ENCODE measurements at regions not wholly inside any gene's neighbourhood (a gene's known extent, or its start where the extent isn't known, plus 50 kb on each side); places are given as distances from the start of the nearest gene placed in this dataset.

- no peaks in the 10 kb centered on the region for H3K27me3 ChIP-seq (ENCODE audit: control insufficient read depth, insufficient read depth, low read length)
- no CpG with 5 or more reads among the region's 5 CpGs for WGBS (ENCODE audit: insufficient coverage, insufficient read length)
- H3K27ac ChIP-seq (ENCODE audit: low read length): no peak overlapping the region
- H3K36me3 ChIP-seq (ENCODE audit: control insufficient read depth, insufficient read depth, low read length): no peaks in the 10 kb centered on the region
- no peaks in the 10 kb centered on the region for H3K9me3 ChIP-seq (ENCODE audit: control insufficient read depth, insufficient read depth, low read length)
- H3K4me1 ChIP-seq (ENCODE audit: control insufficient read depth, insufficient read depth, low read length): no peaks in the 10 kb centered on the region
- DNase-seq (ENCODE audit: low read depth, low spot score): no peak
- no peak overlapping the region for H3K4me3 ChIP-seq (ENCODE audit: low read length)
These were observed 87.7 kb downstream of the GATA6 start for GRCh38 chr18:22257022-22257543.

- no peaks in the 10 kb centered on the region for H3K9me3 ChIP-seq (ENCODE audit: control insufficient read depth, insufficient read depth, low read length)
- H3K36me3 ChIP-seq (ENCODE audit: control insufficient read depth, insufficient read depth, low read length): no peaks in the 10 kb centered on the region
- no peaks in the 10 kb centered on the region for H3K4me1 ChIP-seq (ENCODE audit: control insufficient read depth, insufficient read depth, low read length)
- no peak for DNase-seq (ENCODE audit: low read depth, low spot score)
- WGBS (ENCODE audit: insufficient coverage, insufficient read length): no CpG with 5 or more reads among the region's 11 CpGs
- no peaks in the 10 kb centered on the region for H3K27me3 ChIP-seq (ENCODE audit: control insufficient read depth, insufficient read depth, low read length)
- no peak overlapping the region for H3K4me3 ChIP-seq (ENCODE audit: low read length)
- no peak overlapping the region for H3K27ac ChIP-seq (ENCODE audit: low read length)
These were observed 84.7 kb downstream of the GATA6 start for GRCh38 chr18:22254088-22254487.

- H3K36me3 ChIP-seq (ENCODE audit: control insufficient read depth, insufficient read depth, low read length): no peaks in the 10 kb centered on the region
- H3K9me3 ChIP-seq (ENCODE audit: control insufficient read depth, insufficient read depth, low read length): no peaks in the 10 kb centered on the region
- H3K4me1 ChIP-seq (ENCODE audit: control insufficient read depth, insufficient read depth, low read length): no peaks in the 10 kb centered on the region
- H3K4me3 ChIP-seq (ENCODE audit: low read length): no peak overlapping the region
- no peak for DNase-seq (ENCODE audit: low read depth, low spot score)
- WGBS (ENCODE audit: insufficient coverage, insufficient read length): no CpG with 5 or more reads among the region's 9 CpGs
- H3K27me3 ChIP-seq (ENCODE audit: control insufficient read depth, insufficient read depth, low read length): no peaks in the 10 kb centered on the region
- no peak overlapping the region for H3K27ac ChIP-seq (ENCODE audit: low read length)
These were observed 84.3 kb downstream of the GATA6 start for GRCh38 chr18:22253676-22254075.

- Histone ChIP-seq H3K27ac (ENCODE audit: low read length) (no peak overlapping the region), H3K4me3 (ENCODE audit: low read length) (no peak overlapping the region), H3K9me3 (ENCODE audit: control insufficient read depth, insufficient read depth, low read length) (no peaks in the 10 kb centered on the region), H3K36me3 (ENCODE audit: control insufficient read depth, insufficient read depth, low read length) (no peaks in the 10 kb centered on the region), H3K4me1 (ENCODE audit: control insufficient read depth, insufficient read depth, low read length) (no peaks in the 10 kb centered on the region), H3K27me3 (ENCODE audit: control insufficient read depth, insufficient read depth, low read length) (no peaks in the 10 kb centered on the region)
- no peak for DNase-seq (ENCODE audit: low read depth, low spot score)
- no CpG with 5 or more reads among the region's 5 CpGs for WGBS (ENCODE audit: insufficient coverage, insufficient read length)
These were observed 83.8 kb downstream of the GATA6 start for GRCh38 chr18:22253156-22253555.
